Neural cell (in vitro differentiated cells): ENCODE measurements at regions not wholly inside any gene's neighbourhood (a gene's known extent, or its start where the extent isn't known, plus 50 kb on each side); places are given as distances from the start of the nearest gene placed in this dataset.
"Not testable (repeated sequence)": the region's sequence is repeated elsewhere in the genome, so short reads cannot be mapped to it uniquely, and the experiment has no call there.

Experiments
- H2AFZ ChIP-seq: fragments of 200-600, 300-800 bp; sonication (generic), shearing (Covaris generic); 2 replicates; pipeline ENCODE4 v1.6.0; 2014; ENCODE audit warnings: low read depth, mild to moderate bottlenecking, antibody characterized with exemption, low read length, moderate library complexity
- H3F3A ChIP-seq: fragments of 200-600 bp; shearing (Covaris generic); 2 replicates; pipeline ENCODE4 v1.6.1; 2016; ENCODE audit warnings: mild to moderate bottlenecking, moderate library complexity, mixed read lengths, antibody characterized with exemption, low read length; ENCODE audit not compliant: insufficient read depth, poor library complexity, severe bottlenecking
- H3K27ac ChIP-seq: fragments of 200-600, 300-800 bp; sonication (generic), shearing (Covaris generic); 2 replicates; pipeline ENCODE4 v1.5.1; 2014; ENCODE audit warnings: mild to moderate bottlenecking, low read length, moderate library complexity
- H3K27me3 ChIP-seq: fragments of 300-800, 200-600 bp; sonication (generic), shearing (Covaris generic); 2 replicates; pipeline ENCODE4 v1.6.0; 2014; ENCODE audit warnings: mild to moderate bottlenecking, low read depth, low read length, moderate library complexity; ENCODE audit not compliant: insufficient read depth
- H3K36me3 ChIP-seq: fragments of 300-800, 200-600 bp; sonication (generic), shearing (Covaris generic); 2 replicates; pipeline ENCODE4 v1.5.1; 2014; ENCODE audit warnings: mild to moderate bottlenecking, antibody characterized with exemption, low read length, moderate library complexity; ENCODE audit not compliant: insufficient read depth
- H3K4me2 ChIP-seq: fragments of 300-800, 200-600 bp; sonication (generic), shearing (Covaris generic); 2 replicates; pipeline ENCODE4 v1.6.0; 2014; ENCODE audit warnings: mild to moderate bottlenecking, low read length
- H3K4me3 ChIP-seq: fragments of 300-800, 200-600 bp; sonication (generic), shearing (Covaris generic); 2 replicates; pipeline ENCODE4 v1.5.1; 2014; ENCODE audit warnings: mild to moderate bottlenecking, low read length, moderate library complexity
- H3K79me2 ChIP-seq: fragments of 200-600 bp; shearing (Covaris generic); replicated peaks from 2 replicates; pipeline ENCODE4 v1.6.0; 2014; ENCODE audit warnings: mild to moderate bottlenecking, low read length, moderate library complexity; ENCODE audit not compliant: insufficient read depth
- H3K9ac ChIP-seq: fragments of 300-800, 200-600 bp; sonication (generic), shearing (Covaris generic); 2 replicates; pipeline ENCODE4 v1.6.1; 2016; ENCODE audit warnings: mild to moderate bottlenecking, low read length, mixed read lengths
- H3K9me2 ChIP-seq: fragments of 200-600 bp; shearing (Covaris generic); 2 replicates; pipeline ENCODE4 v1.6.1; 2016; ENCODE audit warnings: mild to moderate bottlenecking, low read length, mixed read lengths; ENCODE audit not compliant: insufficient read depth
- H3K9me3 ChIP-seq: fragments of 200-600, 300-800 bp; sonication (generic), shearing (Covaris generic); 2 replicates; pipeline ENCODE4 v1.6.1; 2016; ENCODE audit warnings: mild to moderate bottlenecking, mixed run types, low read length, moderate library complexity, mixed read lengths
- H4K20me1 ChIP-seq: fragments of 200-600 bp; shearing (Covaris generic); 2 replicates; pipeline ENCODE4 v1.6.1; 2016; ENCODE audit warnings: mild to moderate bottlenecking, mixed run types; ENCODE audit not compliant: insufficient read depth
- EP300 ChIP-seq: fragments of 450-650 bp; conservative IDR thresholded peaks from 2 replicates; pipeline ENCODE4 v1.6.1; 2014; ENCODE audit warnings: antibody characterized with exemption, mild to moderate bottlenecking, moderate library complexity; ENCODE audit not compliant: poor library complexity, severe bottlenecking
- EZH2 ChIP-seq: fragments of 200-600, 300-800 bp; shearing (Covaris generic), sonication (generic); IDR thresholded peaks from 2 replicates; pipeline ENCODE4 v1.6.1; 2014; ENCODE audit warnings: antibody characterized with exemption, low read length, borderline replicate concordance, mild to moderate bottlenecking; ENCODE audit not compliant: insufficient read depth, poor library complexity, severe bottlenecking
- MXI1 ChIP-seq: fragments of 450-650 bp; conservative IDR thresholded peaks from 2 replicates; pipeline ENCODE4 v1.6.1; 2014; ENCODE audit warnings: antibody characterized with exemption, mild to moderate bottlenecking; ENCODE audit not compliant: poor library complexity, severe bottlenecking
- POLR2AphosphoS5 ChIP-seq: IDR thresholded peaks from 2 replicates; pipeline ENCODE4 v1.6.1; 2012
- RAD21 ChIP-seq: fragments of 450-650 bp; conservative IDR thresholded peaks from 2 replicates; pipeline ENCODE4 v1.6.1; 2014; ENCODE audit warnings: antibody characterized with exemption, mild to moderate bottlenecking, moderate library complexity
- SMC3 ChIP-seq: fragments of 450-650 bp; conservative IDR thresholded peaks from 2 replicates; pipeline ENCODE4 v1.6.1; 2014; ENCODE audit warnings: antibody characterized with exemption, mild to moderate bottlenecking, moderate library complexity; ENCODE audit not compliant: poor library complexity
- TAF1 ChIP-seq: IDR thresholded peaks from 2 replicates; pipeline ENCODE4 v1.6.1; 2012; ENCODE audit warnings: low read depth
- TF ChIP-seq, protein P1 (sequence below): fragments of 450-650 bp; IDR thresholded peaks from 2 replicates; pipeline ENCODE4 v1.5.1; 2014; ENCODE audit warnings: antibody characterized with exemption, mild to moderate bottlenecking, moderate library complexity; ENCODE audit not compliant: poor library complexity, severe bottlenecking
- TF ChIP-seq, protein P2 (sequence below): IDR thresholded peaks from 2 replicates; pipeline ENCODE4 v1.6.1; 2012; ENCODE audit warnings: borderline replicate concordance

DNA sequence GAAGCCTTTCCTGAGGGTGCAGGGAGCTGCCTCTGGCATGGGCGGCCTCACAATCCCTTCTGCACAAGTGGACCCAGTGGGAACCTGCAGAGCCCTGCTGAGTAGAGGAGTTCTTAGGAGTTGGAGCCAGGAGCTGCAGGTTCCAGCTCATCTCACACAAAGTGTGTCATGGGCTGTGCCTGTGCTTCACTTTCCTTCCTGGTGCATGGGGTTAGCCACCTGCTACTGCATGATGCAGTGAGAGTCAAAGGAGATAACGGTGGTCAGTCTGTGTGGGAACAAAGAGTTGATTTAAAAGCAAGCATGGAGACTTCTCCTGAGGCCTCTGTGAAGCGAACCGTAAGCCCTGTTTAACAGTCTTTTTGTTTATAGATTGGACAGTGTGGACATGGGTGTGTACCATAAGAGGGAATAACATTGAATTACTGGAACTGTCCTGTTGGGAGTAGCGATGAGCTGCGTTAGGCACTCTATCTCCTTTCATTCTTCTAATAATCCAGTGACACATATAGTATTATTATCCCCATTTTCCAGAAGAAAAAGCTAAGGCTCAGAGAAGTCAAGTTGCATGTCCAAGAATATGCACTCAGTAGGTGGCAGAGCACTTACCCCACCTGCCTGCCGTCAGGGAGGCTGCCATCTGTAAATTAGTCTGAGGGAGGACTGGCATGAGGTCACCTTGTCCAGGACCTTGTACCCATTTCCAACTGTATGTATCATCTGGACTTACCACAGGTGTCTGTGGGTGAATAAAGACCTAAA lies 68.7 kb upstream of the PRR23C start:
- Histone ChIP-seq H3K4me2 (no peak overlapping the region), H4K20me1 (no peaks in the 10 kb centered on the region), H3K9me3 (no peaks in the 10 kb centered on the region), H3K36me3 (no peaks in the 10 kb centered on the region), H3K4me3 (no peak overlapping the region), H3K79me2 (no peaks in the 10 kb centered on the region), H3K27me3 (no peaks in the 10 kb centered on the region), H3K27ac (no peak overlapping the region), H3F3A (no peaks in the 10 kb centered on the region), H3K9me2 (no peaks in the 10 kb centered on the region), H3K9ac (no peak overlapping the region), H2AFZ (no peak overlapping the region)
- TF ChIP-seq MXI1 (no peak), EP300 (no peak), POLR2AphosphoS5 (no peak), TAF1 (no peak), EZH2 (no peak), RAD21 (no peak)
- TF ChIP-seq, protein P1, sequence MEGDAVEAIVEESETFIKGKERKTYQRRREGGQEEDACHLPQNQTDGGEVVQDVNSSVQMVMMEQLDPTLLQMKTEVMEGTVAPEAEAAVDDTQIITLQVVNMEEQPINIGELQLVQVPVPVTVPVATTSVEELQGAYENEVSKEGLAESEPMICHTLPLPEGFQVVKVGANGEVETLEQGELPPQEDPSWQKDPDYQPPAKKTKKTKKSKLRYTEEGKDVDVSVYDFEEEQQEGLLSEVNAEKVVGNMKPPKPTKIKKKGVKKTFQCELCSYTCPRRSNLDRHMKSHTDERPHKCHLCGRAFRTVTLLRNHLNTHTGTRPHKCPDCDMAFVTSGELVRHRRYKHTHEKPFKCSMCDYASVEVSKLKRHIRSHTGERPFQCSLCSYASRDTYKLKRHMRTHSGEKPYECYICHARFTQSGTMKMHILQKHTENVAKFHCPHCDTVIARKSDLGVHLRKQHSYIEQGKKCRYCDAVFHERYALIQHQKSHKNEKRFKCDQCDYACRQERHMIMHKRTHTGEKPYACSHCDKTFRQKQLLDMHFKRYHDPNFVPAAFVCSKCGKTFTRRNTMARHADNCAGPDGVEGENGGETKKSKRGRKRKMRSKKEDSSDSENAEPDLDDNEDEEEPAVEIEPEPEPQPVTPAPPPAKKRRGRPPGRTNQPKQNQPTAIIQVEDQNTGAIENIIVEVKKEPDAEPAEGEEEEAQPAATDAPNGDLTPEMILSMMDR, result no peak
- TF ChIP-seq, protein P2, sequence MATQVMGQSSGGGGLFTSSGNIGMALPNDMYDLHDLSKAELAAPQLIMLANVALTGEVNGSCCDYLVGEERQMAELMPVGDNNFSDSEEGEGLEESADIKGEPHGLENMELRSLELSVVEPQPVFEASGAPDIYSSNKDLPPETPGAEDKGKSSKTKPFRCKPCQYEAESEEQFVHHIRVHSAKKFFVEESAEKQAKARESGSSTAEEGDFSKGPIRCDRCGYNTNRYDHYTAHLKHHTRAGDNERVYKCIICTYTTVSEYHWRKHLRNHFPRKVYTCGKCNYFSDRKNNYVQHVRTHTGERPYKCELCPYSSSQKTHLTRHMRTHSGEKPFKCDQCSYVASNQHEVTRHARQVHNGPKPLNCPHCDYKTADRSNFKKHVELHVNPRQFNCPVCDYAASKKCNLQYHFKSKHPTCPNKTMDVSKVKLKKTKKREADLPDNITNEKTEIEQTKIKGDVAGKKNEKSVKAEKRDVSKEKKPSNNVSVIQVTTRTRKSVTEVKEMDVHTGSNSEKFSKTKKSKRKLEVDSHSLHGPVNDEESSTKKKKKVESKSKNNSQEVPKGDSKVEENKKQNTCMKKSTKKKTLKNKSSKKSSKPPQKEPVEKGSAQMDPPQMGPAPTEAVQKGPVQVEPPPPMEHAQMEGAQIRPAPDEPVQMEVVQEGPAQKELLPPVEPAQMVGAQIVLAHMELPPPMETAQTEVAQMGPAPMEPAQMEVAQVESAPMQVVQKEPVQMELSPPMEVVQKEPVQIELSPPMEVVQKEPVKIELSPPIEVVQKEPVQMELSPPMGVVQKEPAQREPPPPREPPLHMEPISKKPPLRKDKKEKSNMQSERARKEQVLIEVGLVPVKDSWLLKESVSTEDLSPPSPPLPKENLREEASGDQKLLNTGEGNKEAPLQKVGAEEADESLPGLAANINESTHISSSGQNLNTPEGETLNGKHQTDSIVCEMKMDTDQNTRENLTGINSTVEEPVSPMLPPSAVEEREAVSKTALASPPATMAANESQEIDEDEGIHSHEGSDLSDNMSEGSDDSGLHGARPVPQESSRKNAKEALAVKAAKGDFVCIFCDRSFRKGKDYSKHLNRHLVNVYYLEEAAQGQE, result no peak

DNA sequence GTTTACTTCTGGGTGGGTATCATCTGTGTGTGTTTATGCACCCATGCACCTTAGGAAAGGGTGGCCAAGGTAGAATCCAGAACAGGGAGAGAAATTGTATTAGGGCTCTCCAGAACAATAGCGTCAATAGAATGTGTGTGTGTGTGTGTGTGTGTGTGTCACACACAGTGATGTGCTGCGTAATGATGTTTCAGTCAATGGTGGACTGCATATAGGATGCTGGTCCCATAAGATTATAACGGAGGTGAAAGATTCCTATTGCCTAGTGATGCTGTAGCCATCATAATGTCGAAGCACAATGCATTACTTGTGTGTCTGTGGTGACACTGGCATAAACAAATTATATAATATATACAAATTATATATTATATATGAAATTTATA lies 69.3 kb upstream of the PRR23C start:
- Histone ChIP-seq H3K4me2 (no peak overlapping the region), H3K36me3 (no peaks in the 10 kb centered on the region), H3K79me2 (no peaks in the 10 kb centered on the region), H3K9me3 (no peaks in the 10 kb centered on the region), H3K9me2 (no peaks in the 10 kb centered on the region), H3K4me3 (no peak overlapping the region), H2AFZ (no peak overlapping the region), H3K27ac (no peak overlapping the region), H4K20me1 (no peaks in the 10 kb centered on the region), H3F3A (no peaks in the 10 kb centered on the region), H3K9ac (no peak overlapping the region), H3K27me3 (no peaks in the 10 kb centered on the region)
- TF ChIP-seq MXI1 (no peak), TAF1 (no peak), SMC3 (no peak), RAD21 (no peak), POLR2AphosphoS5 (no peak), EP300 (no peak), EZH2 (no peak)
- TF ChIP-seq, protein P1, result no peak
- TF ChIP-seq, protein P2, result no peak

DNA sequence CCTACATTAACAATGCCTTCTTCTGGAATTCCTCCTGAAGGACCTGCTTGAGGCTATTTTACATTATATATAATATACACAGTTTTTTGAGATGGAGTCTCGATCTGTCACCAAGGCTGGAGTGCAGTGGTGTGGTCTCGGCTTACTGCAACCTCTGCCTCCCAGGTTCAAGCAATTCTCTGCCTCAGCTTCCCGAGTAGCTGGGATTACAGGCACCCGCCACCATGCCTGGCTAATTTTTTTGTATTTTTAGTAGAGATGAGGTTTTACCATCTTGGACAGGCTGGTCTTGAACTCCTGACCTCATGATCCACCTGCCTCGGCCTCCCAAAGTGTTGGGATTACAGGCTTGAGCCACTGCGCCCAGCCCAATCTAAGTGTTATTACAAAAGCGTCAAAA lies 71.9 kb upstream of the PRR23C start:
- not testable (repeated sequence) for H4K20me1 ChIP-seq, H2AFZ ChIP-seq, H3K4me3 ChIP-seq, H3K27me3 ChIP-seq, H3K27ac ChIP-seq, H3K9me2 ChIP-seq, H3K4me2 ChIP-seq, H3K79me2 ChIP-seq, H3K9me3 ChIP-seq, H3F3A ChIP-seq, H3K36me3 ChIP-seq, H3K9ac ChIP-seq
